Peyer's patch (tissue), 4 donors: ENCODE measurements at regions not wholly inside any gene's neighbourhood (a gene's known extent, or its start where the extent isn't known, plus 50 kb on each side); places are given as distances from the start of the nearest gene placed in this dataset.

ENCODE experiments used
- DNase-seq, 3 donors: peaks; one replicate each; pipeline ENCODE4 v3.0.0-alpha.2; 2017 to 2019
- H3K27ac ChIP-seq, 4 donors: fragments of 200-600 bp; sonication (generic); one replicate each; pipeline ENCODE4 v1.5.1; 2016 to 2019
- H3K27me3 ChIP-seq, 2 donors: fragments of 200-600 bp; sonication (generic); one replicate each; pipeline ENCODE4 v1.5.1; 2019
- H3K36me3 ChIP-seq, 3 donors: fragments of 200-600 bp; sonication (generic); one replicate each; pipeline ENCODE4 v1.5.1; 2016 to 2019
- H3K4me1 ChIP-seq, 4 donors: fragments of 200-600 bp; sonication (generic); one replicate each; pipeline ENCODE4 v1.5.1; 2016 to 2019
- H3K4me3 ChIP-seq, 4 donors: fragments of 200-600 bp; sonication (generic); 1 replicate in 3 of 4; 2 replicates in 1 of 4; pipeline ENCODE4 v1.5.1; 2016 to 2019; ENCODE audit warnings: mild to moderate bottlenecking in 1 of 4
- H3K9me3 ChIP-seq, 4 donors: fragments of 200-600 bp; sonication (generic); one replicate each; pipeline ENCODE4 v1.5.1; 2016 to 2019; ENCODE audit warnings: mild to moderate bottlenecking in 1 of 4
- CTCF ChIP-seq, 6 experiments: fragments of 450-650 bp in 4 of 6; fragments of 200-600 bp in 2 of 6; sonication (generic) in 1 of 6; IDR thresholded peaks; one replicate each; pipeline ENCODE4 v1.5.1; 2017 to 2019; ENCODE audit warnings: antibody characterized with exemption in 6 of 6, mild to moderate bottlenecking in 3 of 6, moderate library complexity in 1 of 6
- POLR2A ChIP-seq, 2 donors: fragments of 450-650 bp; IDR thresholded peaks; one replicate each; pipeline ENCODE4 v1.5.1; 2017; ENCODE audit warnings: antibody characterized with exemption in 2 of 2, mild to moderate bottlenecking in 2 of 2, moderate library complexity in 2 of 2

- Histone ChIP-seq H3K9me3 (no peaks in the 10 kb centered on the region), H3K4me1 (no peaks in the 10 kb centered on the region), H3K27me3 (no peaks in the 10 kb centered on the region), H3K4me3 (no peak overlapping the region), H3K27ac (no peak overlapping the region), H3K36me3 (no peaks in the 10 kb centered on the region)
- DNase-seq: no peak
- no peak for TF ChIP-seq POLR2A (IDR thresholded peaks at IDR 0.05)
Observed at GRCh38 chr2:224309176-224309575, 92.7 kb downstream of the FAM124B start.

GRCh38 chr2:224308272-224308911 lies 93.5 kb downstream of the FAM124B start:
- Histone ChIP-seq H3K4me3 (no peak overlapping the region), H3K36me3 (no peaks in the 10 kb centered on the region), H3K27ac (no peak overlapping the region), H3K4me1 (no peaks in the 10 kb centered on the region), H3K9me3 (no peaks in the 10 kb centered on the region), H3K27me3 (no peaks in the 10 kb centered on the region)
- TF ChIP-seq POLR2A (IDR thresholded peaks at IDR 0.05) (no peak), CTCF (IDR thresholded peaks at IDR 0.05) (no peak)
- no peak for DNase-seq

- Histone ChIP-seq H3K36me3 (no peaks in the 10 kb centered on the region), H3K4me3 (no peak overlapping the region), H3K4me1 (no peaks in the 10 kb centered on the region), H3K27me3 (no peaks in the 10 kb centered on the region), H3K9me3 (no peaks in the 10 kb centered on the region), H3K27ac (no peak overlapping the region)
- no peak for DNase-seq
- TF ChIP-seq CTCF (IDR thresholded peaks at IDR 0.05): no peak
- no peak for TF ChIP-seq POLR2A (IDR thresholded peaks at IDR 0.05)
Observed at GRCh38 chr2:224302952-224303351, 99.0 kb downstream of the FAM124B start.

- H3K27me3 ChIP-seq: no peaks in the 10 kb centered on the region
- TF ChIP-seq POLR2A (IDR thresholded peaks at IDR 0.05): no peak
- TF ChIP-seq CTCF (IDR thresholded peaks at IDR 0.05): no peak
- H3K27ac ChIP-seq: no peak overlapping the region
- no peak for DNase-seq
- no peaks in the 10 kb centered on the region for H3K4me1 ChIP-seq
- no peak overlapping the region for H3K4me3 ChIP-seq
- H3K36me3 ChIP-seq: no peaks in the 10 kb centered on the region
- H3K9me3 ChIP-seq: no peaks in the 10 kb centered on the region
Observed at GRCh38 chr2:224293976-224294375, 107.9 kb downstream of the FAM124B start.

GRCh38 chr2:224287531-224287930 lies 114.4 kb downstream of the FAM124B start:
- H3K4me3 ChIP-seq: no peak overlapping the region
- DNase-seq: no peak
- no peaks in the 10 kb centered on the region for H3K27me3 ChIP-seq
- no peaks in the 10 kb centered on the region for H3K36me3 ChIP-seq
- TF ChIP-seq POLR2A (IDR thresholded peaks at IDR 0.05): no peak
- no peak for TF ChIP-seq CTCF (IDR thresholded peaks at IDR 0.05)
- no peaks in the 10 kb centered on the region for H3K9me3 ChIP-seq
- H3K4me1 ChIP-seq: no peaks in the 10 kb centered on the region
- no peak overlapping the region for H3K27ac ChIP-seq

GRCh38 chr2:224286923-224287322 lies 115.0 kb downstream of the FAM124B start:
- no peak for DNase-seq
- no peaks in the 10 kb centered on the region for H3K27me3 ChIP-seq
- no peaks in the 10 kb centered on the region for H3K36me3 ChIP-seq
- H3K4me1 ChIP-seq: no peaks in the 10 kb centered on the region
- H3K27ac ChIP-seq: no peak overlapping the region
- H3K4me3 ChIP-seq: no peak overlapping the region
- no peaks in the 10 kb centered on the region for H3K9me3 ChIP-seq
- TF ChIP-seq CTCF (IDR thresholded peaks at IDR 0.05) (peak in 2 of 6 experiments; percentile 5 to 8), POLR2A (IDR thresholded peaks at IDR 0.05) (no peak)
